Gastrocnemius medialis (tissue), 4 donors: ENCODE measurements at regions not wholly inside any gene's neighbourhood (a gene's known extent, or its start where the extent isn't known, plus 50 kb on each side); places are given as distances from the start of the nearest gene placed in this dataset.

Experiments
- ATAC-seq, 2 donors: fragments of 150-250 bp; one replicate each; pipeline ENCODE4 v1.9.1; 2016
- DNase-seq, 2 donors: peaks; one replicate each; pipeline ENCODE4 v3.0.0-alpha.2; 2019
- H3K27ac ChIP-seq, 4 donors: fragments of 200-600 bp; sonication (generic); 1 replicate in 1 of 4; 2 replicates in 3 of 4; pipeline ENCODE4 v1.5.1; 2016 to 2018; ENCODE audit warnings: mild to moderate bottlenecking in 2 of 4, moderate library complexity in 1 of 4
- H3K27me3 ChIP-seq, 3 donors: fragments of 200-600 bp; sonication (generic) in 2 of 3; 1 replicate in 1 of 3; 2 replicates in 2 of 3; pipeline versions ENCODE4 v1.5.1 to v1.6.0; 2016 to 2019; ENCODE audit warnings: mild to moderate bottlenecking in 1 of 3, moderate library complexity in 1 of 3
- H3K36me3 ChIP-seq, 2 donors: fragments of 200-600 bp; sonication (generic) in 1 of 2; one replicate each; pipeline ENCODE4 v1.5.1; 2017 to 2018
- H3K4me1 ChIP-seq, 2 donors: fragments of 200-600 bp; sonication (generic) in 1 of 2; one replicate each; pipeline ENCODE4 v1.5.1; 2016 to 2017; ENCODE audit warnings: mild to moderate bottlenecking in 2 of 2
- H3K4me3 ChIP-seq, 4 donors: fragments of 200-600 bp; sonication (generic) in 3 of 4; 1 replicate in 1 of 4; 2 replicates in 3 of 4; pipeline ENCODE4 v1.5.1; 2016 to 2019; ENCODE audit warnings: mild to moderate bottlenecking in 2 of 4
- H3K9me3 ChIP-seq, 3 donors: fragments of 200-600 bp; sonication (generic) in 2 of 3; 1 replicate in 1 of 3; 2 replicates in 2 of 3; pipeline ENCODE4 v1.5.1; 2016 to 2019
- CTCF ChIP-seq, 5 experiments: fragments of 450-650 bp in 3 of 5; fragments of 200-600 bp in 2 of 5; sonication (generic) in 2 of 5; IDR thresholded peaks in 4 of 5; conservative IDR thresholded peaks in 1 of 5; 1 replicate in 4 of 5; 2 replicates in 1 of 5; pipeline ENCODE4 v1.5.1; 2016 to 2019; ENCODE audit warnings: antibody characterized with exemption in 5 of 5, mild to moderate bottlenecking in 3 of 5, moderate library complexity in 3 of 5
- POLR2A ChIP-seq, 2 donors: fragments of 450-650 bp; IDR thresholded peaks; one replicate each; pipeline ENCODE4 v1.6.1; 2017; ENCODE audit warnings: antibody characterized with exemption in 2 of 2, mild to moderate bottlenecking in 2 of 2, moderate library complexity in 2 of 2
- in situ Hi-C, 4 donors: fragments of 200-750 bp; cut with MboI; loops; one replicate each; pipeline versions ENCODE4 v1.15.0 to v1.8.0; 2017; ENCODE audit warnings: low sequenced_read_pairs in 4 of 4
- intact Hi-C: fragments of 100-400 bp; cut with DNase I; formaldehyde crosslinking; loops from one replicate; pipeline ENCODE4 v1.15.1; 2023; ENCODE audit warnings: low total_unique reads

- in situ Hi-C loops = no loop called here
- Histone ChIP-seq H3K4me1 (peaks cover 0 to 15% of the 10 kb centered on the region in 2 donors), H3K36me3 (no peaks in the 10 kb centered on the region), H3K9me3 (no peaks in the 10 kb centered on the region), H3K4me3 (no peak overlapping the region), H3K27ac (no peak overlapping the region), H3K27me3 (no peaks in the 10 kb centered on the region)
- no peak for DNase-seq
- ATAC-seq = no peak
- intact Hi-C loops = no loop called here
- TF ChIP-seq POLR2A (IDR thresholded peaks at IDR 0.05) (no peak), CTCF (IDR thresholded peaks at IDR 0.05 in 4 of 5, conservative IDR thresholded peaks at IDR 0.05 in 1 of 5) (no peak)
Measured at GRCh38 chr9:89755821-89756220, 151.0 kb downstream of the GADD45G start.

GRCh38 chr9:89756891-89757537 lies 152.2 kb downstream of the GADD45G start:
- H3K27ac ChIP-seq = no peak overlapping the region
- no peak for TF ChIP-seq POLR2A (IDR thresholded peaks at IDR 0.05)
- TF ChIP-seq CTCF (IDR thresholded peaks at IDR 0.05 in 4 of 5, conservative IDR thresholded peaks at IDR 0.05 in 1 of 5) = no peak
- H3K4me3 ChIP-seq = no peak overlapping the region
- peak in 1 of 2 donors; percentile 64 for DNase-seq
- H3K4me1 ChIP-seq = peaks cover 0 to 15% of the 10 kb centered on the region in 2 donors
- H3K27me3 ChIP-seq = no peaks in the 10 kb centered on the region
- ATAC-seq = peak; percentile 37 to 82
- H3K9me3 ChIP-seq = no peaks in the 10 kb centered on the region
- H3K36me3 ChIP-seq = no peaks in the 10 kb centered on the region
- intact Hi-C loops (no loop called here), in situ Hi-C loops (no loop called here)

- no peak for TF ChIP-seq POLR2A (IDR thresholded peaks at IDR 0.05)
- no peak for TF ChIP-seq CTCF (IDR thresholded peaks at IDR 0.05 in 4 of 5, conservative IDR thresholded peaks at IDR 0.05 in 1 of 5)
- Histone ChIP-seq H3K4me3 (no peak overlapping the region), H3K9me3 (no peaks in the 10 kb centered on the region), H3K4me1 (peaks cover 0 to 15% of the 10 kb centered on the region in 2 donors), H3K27ac (no peak overlapping the region), H3K27me3 (no peaks in the 10 kb centered on the region), H3K36me3 (no peaks in the 10 kb centered on the region)
- ATAC-seq (peak in 1 of 2 donors; percentile 31), DNase-seq (peak in 1 of 2 donors; percentile 29)
- in situ Hi-C loops = no loop called here
- intact Hi-C loops = no loop called here
Measured at GRCh38 chr9:89757776-89758528, 153.1 kb downstream of the GADD45G start.

- no peak for DNase-seq
- intact Hi-C loops = no loop called here
Measured at GRCh38 chr9:89759572-89759971, 154.8 kb downstream of the GADD45G start.

More at GRCh38 chr9:89759572-89759971, 154.8 kb downstream of the GADD45G start:
- no peaks in the 10 kb centered on the region for H3K9me3 ChIP-seq
- peaks cover 0 to 15% of the 10 kb centered on the region in 2 donors for H3K4me1 ChIP-seq
- H3K27ac ChIP-seq = no peak overlapping the region
- TF ChIP-seq CTCF (IDR thresholded peaks at IDR 0.05 in 4 of 5, conservative IDR thresholded peaks at IDR 0.05 in 1 of 5) (no peak), POLR2A (IDR thresholded peaks at IDR 0.05) (no peak)
- no peaks in the 10 kb centered on the region for H3K36me3 ChIP-seq
- in situ Hi-C loops = no loop called here
- H3K4me3 ChIP-seq = no peak overlapping the region
- no peak for ATAC-seq
- no peaks in the 10 kb centered on the region for H3K27me3 ChIP-seq
